Pancreas (tissue), 10 donors: ENCODE measurements at regions not wholly inside any gene's neighbourhood (a gene's known extent, or its start where the extent isn't known, plus 50 kb on each side); places are given as distances from the start of the nearest gene placed in this dataset.
A peak's percentile ranks its signal among the peaks of the same experiment; 100 is the strongest.

Source experiments
- ATAC-seq, 4 donors: fragments of 200-7000 bp; cut with Tn5 transposase; one replicate each; pipeline versions ENCODE4 v1.8.0 to v1.9.1; 2020; ENCODE audit warnings: mild to moderate bottlenecking in 4 of 4, moderate library complexity in 4 of 4
- DNase-seq, 6 donors: peaks; one replicate each; pipeline ENCODE4 v3.0.0-alpha.2; 2020
- FAIRE-seq: peaks from 2 replicates; lab custom pipeline; 2012; peaks lifted over from hg19 to GRCh38; lab: Jason Lieb, UNC
- H3K27ac ChIP-seq, 4 donors: fragments of 200-600 bp; sonication (generic); 1 replicate in 3 of 4; 2 replicates in 1 of 4; pipeline versions ENCODE4 v1.5.0 to v1.8.0; 2020
- H3K27me3 ChIP-seq, 4 donors: fragments of 200-600 bp; one replicate each; pipeline ENCODE4 v1.8.0; 2021
- H3K36me3 ChIP-seq, 3 donors: fragments of 200-600 bp; sonication (generic) in 1 of 3; one replicate each; pipeline versions ENCODE4 v1.5.0 to v1.8.0; 2020 to 2021
- H3K4me1 ChIP-seq, 3 donors: fragments of 200-600 bp; one replicate each; pipeline ENCODE4 v1.8.0; 2021
- H3K4me3 ChIP-seq, 4 donors: fragments of 200-600 bp; sonication (generic) in 2 of 4; one replicate each; pipeline versions ENCODE4 v1.5.0 to v1.8.0; 2020 to 2021
- H3K9me3 ChIP-seq, 4 donors: fragments of 200-600 bp; one replicate each; pipeline ENCODE4 v1.8.0; 2021
- WGBS, 2 donors: extraction: QIAGEN DNeasy Blood & Tissue Kit; methylation state at CpG; one replicate each; pipeline ENCODE4 v1.1.7; 2013; 5-methylcytosine and 5-hydroxymethylcytosine counted together
- intact Hi-C, 3 donors: fragments of 100-400 bp; cut with DNase I; formaldehyde crosslinking; loops; one replicate each; pipeline versions ENCODE4 v1.11.1 to v1.14.2; 2022
- TF ChIP-seq, protein P1 (sequence below), 4 donors: fragments of 200-600 bp; sonication (generic) in 3 of 4; IDR thresholded peaks; one replicate each; pipeline versions ENCODE4 v1.5.0 to v1.8.0; 2021; ENCODE audit warnings: antibody characterized with exemption in 4 of 4
- donor health status: healthy with polysubstance abuse.
- donor health status: DM: no; HTN: no; CAD: no; lungs with moderate emphysema.
- donor health status: DM: no; HTN: no; CAD: no.
- donor health status: control.
- donor health status: control.
- donor health status: Bipolar disorder and iron deficiency.
- donor health status: DM: yes; HTN: yes; CAD: no.
- donor health status: DM: no; HTN: no; CAD: no.
- donor health status: DM: no; HTN: no; CAD: no.
- donor health status: DM: yes; HTN: yes; CAD: no.

DNA sequence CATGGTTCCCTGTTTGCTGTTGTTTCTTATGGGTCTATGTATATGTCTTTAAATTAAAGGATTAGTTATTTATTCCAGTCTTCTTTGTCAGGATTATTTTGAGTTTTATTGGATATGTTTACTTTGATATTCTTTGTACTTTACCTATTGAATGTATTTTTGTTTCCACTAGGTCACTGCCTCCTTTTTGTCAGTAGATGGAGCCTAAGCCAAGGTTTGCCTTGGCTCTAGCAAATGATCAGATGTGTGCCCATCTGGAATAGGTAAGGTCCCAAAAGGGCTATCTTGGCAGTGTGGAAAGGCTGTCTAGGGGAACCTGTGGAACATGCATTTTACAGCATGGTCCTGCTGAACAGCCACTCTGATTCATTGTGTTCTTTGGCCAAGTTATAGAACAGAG lies 337.3 kb upstream of the GHITM start:
- H3K27me3 ChIP-seq, result no peaks in the 10 kb centered on the region
- H3K4me3 ChIP-seq, result no peak overlapping the region
- ATAC-seq (no peak), FAIRE-seq (no peak), DNase-seq (no peak)
- H3K9me3 ChIP-seq, result no peaks in the 10 kb centered on the region
- TF ChIP-seq, protein P1, sequence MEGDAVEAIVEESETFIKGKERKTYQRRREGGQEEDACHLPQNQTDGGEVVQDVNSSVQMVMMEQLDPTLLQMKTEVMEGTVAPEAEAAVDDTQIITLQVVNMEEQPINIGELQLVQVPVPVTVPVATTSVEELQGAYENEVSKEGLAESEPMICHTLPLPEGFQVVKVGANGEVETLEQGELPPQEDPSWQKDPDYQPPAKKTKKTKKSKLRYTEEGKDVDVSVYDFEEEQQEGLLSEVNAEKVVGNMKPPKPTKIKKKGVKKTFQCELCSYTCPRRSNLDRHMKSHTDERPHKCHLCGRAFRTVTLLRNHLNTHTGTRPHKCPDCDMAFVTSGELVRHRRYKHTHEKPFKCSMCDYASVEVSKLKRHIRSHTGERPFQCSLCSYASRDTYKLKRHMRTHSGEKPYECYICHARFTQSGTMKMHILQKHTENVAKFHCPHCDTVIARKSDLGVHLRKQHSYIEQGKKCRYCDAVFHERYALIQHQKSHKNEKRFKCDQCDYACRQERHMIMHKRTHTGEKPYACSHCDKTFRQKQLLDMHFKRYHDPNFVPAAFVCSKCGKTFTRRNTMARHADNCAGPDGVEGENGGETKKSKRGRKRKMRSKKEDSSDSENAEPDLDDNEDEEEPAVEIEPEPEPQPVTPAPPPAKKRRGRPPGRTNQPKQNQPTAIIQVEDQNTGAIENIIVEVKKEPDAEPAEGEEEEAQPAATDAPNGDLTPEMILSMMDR (IDR thresholded peaks at IDR 0.05), result no peak
- no peak overlapping the region for H3K27ac ChIP-seq
- H3K36me3 ChIP-seq, result no peaks in the 10 kb centered on the region
- no peaks in the 10 kb centered on the region for H3K4me1 ChIP-seq
- intact Hi-C loops, result no loop called here

DNA sequence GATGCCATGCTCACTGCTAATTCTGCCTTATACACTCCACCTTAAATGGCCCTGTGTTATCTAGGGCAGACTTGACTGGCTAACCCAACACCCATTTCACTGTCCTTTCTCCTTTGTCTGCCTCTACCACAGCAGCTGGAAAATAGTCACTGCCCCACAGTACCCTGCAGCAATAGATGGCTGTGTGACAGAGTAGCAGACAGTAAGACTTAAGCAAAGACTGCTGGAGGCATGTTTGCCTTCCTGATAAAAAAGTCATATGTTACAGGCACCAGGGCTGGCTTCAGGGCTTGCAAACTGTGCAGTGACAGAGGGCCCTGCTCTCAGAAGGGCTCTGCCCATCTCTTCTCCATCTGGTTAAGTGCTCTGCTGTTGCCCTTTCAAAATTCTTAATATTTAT lies 332.6 kb upstream of the GHITM start:
- TF ChIP-seq, protein P1 (IDR thresholded peaks at IDR 0.05), result no peak
- no peak overlapping the region for H3K4me3 ChIP-seq
- H3K4me1 ChIP-seq, result no peaks in the 10 kb centered on the region
- DNase-seq (no peak), FAIRE-seq (no peak), ATAC-seq (peak in 2 of 4 donors; percentile 18 to 43)
- no peaks in the 10 kb centered on the region for H3K27me3 ChIP-seq
- no peaks in the 10 kb centered on the region for H3K9me3 ChIP-seq
- no peaks in the 10 kb centered on the region for H3K36me3 ChIP-seq
- no peak overlapping the region for H3K27ac ChIP-seq
- intact Hi-C loops, result no loop called here

- Histone ChIP-seq H3K9me3 (no peaks in the 10 kb centered on the region), H3K27ac (no peak overlapping the region), H3K36me3 (no peaks in the 10 kb centered on the region), H3K27me3 (no peaks in the 10 kb centered on the region), H3K4me3 (no peak overlapping the region), H3K4me1 (no peaks in the 10 kb centered on the region)
- no peak for ATAC-seq
- intact Hi-C loops, result no loop called here
- 75 to 87% methylated on average over 2 of the region's 2 CpGs for WGBS, 2 donors
- no peak for FAIRE-seq
- TF ChIP-seq, protein P1 (IDR thresholded peaks at IDR 0.05), result no peak
- no peak for DNase-seq
Measured at GRCh38 chr10:83809001-83809400, 330.3 kb upstream of the GHITM start.

DNA sequence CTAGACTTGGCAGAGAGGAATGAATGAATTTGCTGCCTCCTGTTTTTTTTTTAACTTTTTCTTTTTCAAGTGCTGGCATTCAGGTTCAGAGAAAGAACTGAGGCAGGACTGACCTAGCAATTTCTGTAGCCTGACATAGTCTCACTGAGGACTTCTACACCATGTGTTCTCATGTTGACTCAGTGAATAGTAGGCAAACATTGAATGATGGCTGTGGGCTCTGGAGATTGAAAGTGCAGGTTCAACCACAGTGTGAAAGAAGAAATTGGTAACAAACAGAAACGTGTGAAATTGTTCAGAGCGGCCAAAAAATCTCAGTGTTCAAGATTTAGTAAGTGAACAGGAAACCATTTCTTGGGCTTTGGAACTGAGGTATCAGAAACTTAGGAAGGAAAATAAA lies 322.4 kb upstream of the GHITM start:
- Histone ChIP-seq H3K27me3 (no peaks in the 10 kb centered on the region), H3K4me3 (no peak overlapping the region), H3K4me1 (no peaks in the 10 kb centered on the region), H3K27ac (no peak overlapping the region), H3K36me3 (no peaks in the 10 kb centered on the region), H3K9me3 (no peaks in the 10 kb centered on the region)
- intact Hi-C loops, result no loop called here
- ATAC-seq (no peak), DNase-seq (no peak), FAIRE-seq (no peak)
- WGBS, 2 donors, result 26 to 33% methylated on average over 2 of the region's 2 CpGs
- TF ChIP-seq, protein P1 (IDR thresholded peaks at IDR 0.05), result no peak

DNA sequence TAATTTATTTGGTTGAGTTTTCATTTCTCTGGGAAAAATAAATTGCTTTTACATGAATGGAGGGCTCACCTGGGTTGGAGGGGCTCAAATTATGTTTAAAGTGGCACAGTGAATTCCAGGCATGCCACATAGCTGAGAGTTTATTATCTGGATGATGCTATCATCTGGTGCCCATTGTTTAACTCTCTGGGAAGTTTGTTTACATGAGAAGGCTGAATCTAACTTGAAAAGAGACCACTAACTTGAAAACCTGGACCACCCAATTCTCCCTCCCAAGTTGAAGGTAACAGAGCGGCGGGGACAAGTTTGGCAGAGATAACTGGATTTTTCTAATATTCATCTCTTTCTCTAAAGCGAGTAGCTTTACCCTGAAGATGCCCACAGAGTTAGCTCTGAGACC lies 321.5 kb upstream of the GHITM start:
- TF ChIP-seq, protein P1 (IDR thresholded peaks at IDR 0.05), result no peak
- H3K4me3 ChIP-seq, result no peak overlapping the region
- no peaks in the 10 kb centered on the region for H3K4me1 ChIP-seq
- no peak for DNase-seq
- no peaks in the 10 kb centered on the region for H3K27me3 ChIP-seq
- H3K9me3 ChIP-seq, result no peaks in the 10 kb centered on the region
- no peak for ATAC-seq
- H3K27ac ChIP-seq, result no peak overlapping the region
- intact Hi-C loops, result no loop called here
- 78 to 87% methylated on average over 3 of the region's 3 CpGs for WGBS, 2 donors
- no peaks in the 10 kb centered on the region for H3K36me3 ChIP-seq
- FAIRE-seq, result no peak
